ENCODE measurements at regions not wholly inside any gene's neighbourhood (a gene's known extent, or its start where the extent isn't known, plus 50 kb on each side); places are given as distances from the start of the nearest gene placed in this dataset.

GRCh38 chr10:85265121-85265520 is 936.7 kb downstream of the CCSER2 start:
- H3K36me3 ChIP-seq = no peaks in the 10 kb centered on the region
- no peak for TF ChIP-seq POLR2A (IDR thresholded peaks at IDR 0.05)
- TF ChIP-seq, protein P1, sequence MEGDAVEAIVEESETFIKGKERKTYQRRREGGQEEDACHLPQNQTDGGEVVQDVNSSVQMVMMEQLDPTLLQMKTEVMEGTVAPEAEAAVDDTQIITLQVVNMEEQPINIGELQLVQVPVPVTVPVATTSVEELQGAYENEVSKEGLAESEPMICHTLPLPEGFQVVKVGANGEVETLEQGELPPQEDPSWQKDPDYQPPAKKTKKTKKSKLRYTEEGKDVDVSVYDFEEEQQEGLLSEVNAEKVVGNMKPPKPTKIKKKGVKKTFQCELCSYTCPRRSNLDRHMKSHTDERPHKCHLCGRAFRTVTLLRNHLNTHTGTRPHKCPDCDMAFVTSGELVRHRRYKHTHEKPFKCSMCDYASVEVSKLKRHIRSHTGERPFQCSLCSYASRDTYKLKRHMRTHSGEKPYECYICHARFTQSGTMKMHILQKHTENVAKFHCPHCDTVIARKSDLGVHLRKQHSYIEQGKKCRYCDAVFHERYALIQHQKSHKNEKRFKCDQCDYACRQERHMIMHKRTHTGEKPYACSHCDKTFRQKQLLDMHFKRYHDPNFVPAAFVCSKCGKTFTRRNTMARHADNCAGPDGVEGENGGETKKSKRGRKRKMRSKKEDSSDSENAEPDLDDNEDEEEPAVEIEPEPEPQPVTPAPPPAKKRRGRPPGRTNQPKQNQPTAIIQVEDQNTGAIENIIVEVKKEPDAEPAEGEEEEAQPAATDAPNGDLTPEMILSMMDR (IDR thresholded peaks at IDR 0.05) = no peak
- no peaks in the 10 kb centered on the region for H3K27me3 ChIP-seq
- no peaks in the 10 kb centered on the region for H3K4me1 ChIP-seq
- DNase-seq = no peak
- no peak overlapping the region for H3K4me3 ChIP-seq
- no peaks in the 10 kb centered on the region for H3K9me3 ChIP-seq
- intact Hi-C loops (cut with DNase I) = no loop called here
- no peak overlapping the region for H3K27ac ChIP-seq

- H3K4me1 ChIP-seq = no peaks in the 10 kb centered on the region
- 77 to 78% methylated on average over 1 of the region's 1 CpG for WGBS, 2 donors
- no peak overlapping the region for H3K4me3 ChIP-seq
- no peak for DNase-seq
- no peaks in the 10 kb centered on the region for H3K27me3 ChIP-seq
- H3K36me3 ChIP-seq = no peaks in the 10 kb centered on the region
- H3K27ac ChIP-seq = no peak overlapping the region
- TF ChIP-seq, protein P1 (IDR thresholded peaks at IDR 0.05) = no peak
- no peak for TF ChIP-seq POLR2A (IDR thresholded peaks at IDR 0.05)
- intact Hi-C loops (cut with DNase I) = no loop called here
- H3K9me3 ChIP-seq = no peaks in the 10 kb centered on the region
Observed at GRCh38 chr10:85266808-85267207, 938.4 kb downstream of the CCSER2 start.

- TF ChIP-seq POLR2A (IDR thresholded peaks at IDR 0.05) = no peak
- TF ChIP-seq, protein P1 (IDR thresholded peaks at IDR 0.05) = no peak
- Histone ChIP-seq H3K4me1 (no peaks in the 10 kb centered on the region), H3K27ac (no peak overlapping the region), H3K36me3 (no peaks in the 10 kb centered on the region), H3K9me3 (peaks cover 0 to 4% (median 0%) of the 10 kb centered on the region in 3 donors), H3K4me3 (no peak overlapping the region), H3K27me3 (no peaks in the 10 kb centered on the region)
- 36 to 60% methylated on average over 1 to 3 of the region's 4 CpGs for WGBS, 2 donors
- DNase-seq = no peak
- intact Hi-C loops (cut with DNase I) = no loop called here
Observed at GRCh38 chr10:85280014-85280413, 951.6 kb downstream of the CCSER2 start.

GRCh38 chr10:85284778-85285770 is 956.7 kb downstream of the CCSER2 start:
- Histone ChIP-seq H3K27ac (no peak overlapping the region), H3K36me3 (no peaks in the 10 kb centered on the region), H3K4me1 (no peaks in the 10 kb centered on the region), H3K9me3 (peaks cover 0 to 1% (median 0%) of the 10 kb centered on the region in 3 donors), H3K27me3 (no peaks in the 10 kb centered on the region), H3K4me3 (no peak overlapping the region)
- 63 to 68% methylated on average over 3 of the region's 3 CpGs for WGBS, 2 donors
- intact Hi-C loops (cut with DNase I) = no loop called here
- no peak for DNase-seq
- TF ChIP-seq, protein P1 (IDR thresholded peaks at IDR 0.05) = no peak
- TF ChIP-seq POLR2A (IDR thresholded peaks at IDR 0.05) = no peak

GRCh38 chr10:85293483-85293882 is 965.1 kb downstream of the CCSER2 start:
- Histone ChIP-seq H3K4me1 (no peaks in the 10 kb centered on the region), H3K36me3 (no peaks in the 10 kb centered on the region), H3K27me3 (no peaks in the 10 kb centered on the region), H3K9me3 (no peaks in the 10 kb centered on the region), H3K27ac (no peak overlapping the region), H3K4me3 (no peak overlapping the region)
- intact Hi-C loops (cut with DNase I) = no loop called here
- 27 to 47% methylated on average over 3 of the region's 3 CpGs for WGBS, 2 donors
- no peak for TF ChIP-seq POLR2A (IDR thresholded peaks at IDR 0.05)
- TF ChIP-seq, protein P1 (IDR thresholded peaks at IDR 0.05) = no peak
- no peak for DNase-seq
